PFSK-1 (cell line): ENCODE measurements at regions not wholly inside any gene's neighbourhood (a gene's known extent, or its start where the extent isn't known, plus 50 kb on each side); places are given as distances from the start of the nearest gene placed in this dataset.

Experiments used
- FOXP2 ChIP-seq: optimal IDR thresholded peaks from 2 replicates; pipeline ENCODE3; 2011; ENCODE audit warnings: borderline replicate concordance, control low read depth, inconsistent platforms; ENCODE audit not compliant: insufficient read depth; ENCODE audit errors: extremely low read length, extremely low read depth
- POLR2AphosphoS5 ChIP-seq: IDR thresholded peaks from 2 replicates; pipeline ENCODE4 v1.6.1; 2012; ENCODE audit warnings: low read depth, mild to moderate bottlenecking, control low read depth, low read length, moderate library complexity
- SIN3A ChIP-seq: IDR thresholded peaks from 2 replicates; pipeline ENCODE4 v1.6.1; 2012; ENCODE audit warnings: mild to moderate bottlenecking, low read length, moderate library complexity, borderline replicate concordance; ENCODE audit not compliant: insufficient read depth
- TAF1 ChIP-seq: IDR thresholded peaks from 2 replicates; pipeline ENCODE4 v1.6.1; 2012; ENCODE audit warnings: low read length, control low read depth, borderline replicate concordance; ENCODE audit not compliant: insufficient read depth
- TF ChIP-seq, protein P1 (sequence below), 2 experiments: IDR thresholded peaks; 2 replicates each; pipeline versions ENCODE4 v1.6.1 to v1.8.0; 2011 to 2012; ENCODE audit warnings: low read depth in 2 of 2, low read length in 2 of 2, control low read depth in 1 of 2, inconsistent platforms in 1 of 2, mild to moderate bottlenecking in 1 of 2, moderate library complexity in 1 of 2; ENCODE audit not compliant: insufficient read depth in 1 of 2

DNA sequence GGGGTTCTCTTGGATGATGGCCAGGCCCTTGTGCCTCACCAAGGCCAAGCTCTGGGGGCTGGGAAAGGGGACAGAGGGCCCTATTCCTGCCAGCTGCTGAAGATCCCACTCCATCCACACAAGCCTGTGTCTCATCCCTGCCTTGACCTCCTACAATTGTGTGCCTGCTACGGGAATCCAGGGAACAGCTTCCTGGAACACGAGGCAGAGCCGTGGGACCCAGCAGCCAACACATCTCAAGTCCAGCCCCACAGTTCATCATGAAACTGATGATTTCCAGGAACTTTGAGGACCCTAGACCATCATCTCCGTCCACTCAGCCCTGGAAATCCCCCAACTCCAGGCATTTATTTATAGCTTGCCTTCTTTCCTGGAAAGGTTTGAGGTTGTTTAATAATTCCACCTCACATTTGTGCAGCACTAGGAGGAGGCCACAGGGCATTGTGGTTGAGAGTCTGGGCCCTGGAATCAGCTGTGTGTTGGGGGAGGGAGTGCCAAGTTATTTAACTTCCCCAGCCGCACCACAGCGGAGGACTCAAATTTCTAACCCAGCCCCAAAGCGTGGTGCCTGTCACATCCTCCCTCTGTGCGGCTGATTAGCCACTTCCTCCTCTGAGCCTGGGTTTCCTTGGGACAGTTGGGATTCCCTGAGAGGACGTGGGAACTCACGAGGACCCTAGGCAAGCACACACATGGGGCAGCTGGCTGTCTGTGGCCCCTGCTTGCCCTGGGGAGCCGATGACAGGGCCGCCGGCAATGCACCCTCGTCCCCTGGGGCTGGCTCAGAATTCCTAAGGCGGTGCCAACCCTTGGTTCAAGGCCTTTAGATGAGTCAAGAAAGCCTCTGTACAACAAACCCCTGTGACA lies 58.2 kb upstream of the GGTA1 start:
- no peak for TF ChIP-seq FOXP2
- TF ChIP-seq POLR2AphosphoS5: no peak
- TF ChIP-seq TAF1: no peak
- TF ChIP-seq, protein P1, sequence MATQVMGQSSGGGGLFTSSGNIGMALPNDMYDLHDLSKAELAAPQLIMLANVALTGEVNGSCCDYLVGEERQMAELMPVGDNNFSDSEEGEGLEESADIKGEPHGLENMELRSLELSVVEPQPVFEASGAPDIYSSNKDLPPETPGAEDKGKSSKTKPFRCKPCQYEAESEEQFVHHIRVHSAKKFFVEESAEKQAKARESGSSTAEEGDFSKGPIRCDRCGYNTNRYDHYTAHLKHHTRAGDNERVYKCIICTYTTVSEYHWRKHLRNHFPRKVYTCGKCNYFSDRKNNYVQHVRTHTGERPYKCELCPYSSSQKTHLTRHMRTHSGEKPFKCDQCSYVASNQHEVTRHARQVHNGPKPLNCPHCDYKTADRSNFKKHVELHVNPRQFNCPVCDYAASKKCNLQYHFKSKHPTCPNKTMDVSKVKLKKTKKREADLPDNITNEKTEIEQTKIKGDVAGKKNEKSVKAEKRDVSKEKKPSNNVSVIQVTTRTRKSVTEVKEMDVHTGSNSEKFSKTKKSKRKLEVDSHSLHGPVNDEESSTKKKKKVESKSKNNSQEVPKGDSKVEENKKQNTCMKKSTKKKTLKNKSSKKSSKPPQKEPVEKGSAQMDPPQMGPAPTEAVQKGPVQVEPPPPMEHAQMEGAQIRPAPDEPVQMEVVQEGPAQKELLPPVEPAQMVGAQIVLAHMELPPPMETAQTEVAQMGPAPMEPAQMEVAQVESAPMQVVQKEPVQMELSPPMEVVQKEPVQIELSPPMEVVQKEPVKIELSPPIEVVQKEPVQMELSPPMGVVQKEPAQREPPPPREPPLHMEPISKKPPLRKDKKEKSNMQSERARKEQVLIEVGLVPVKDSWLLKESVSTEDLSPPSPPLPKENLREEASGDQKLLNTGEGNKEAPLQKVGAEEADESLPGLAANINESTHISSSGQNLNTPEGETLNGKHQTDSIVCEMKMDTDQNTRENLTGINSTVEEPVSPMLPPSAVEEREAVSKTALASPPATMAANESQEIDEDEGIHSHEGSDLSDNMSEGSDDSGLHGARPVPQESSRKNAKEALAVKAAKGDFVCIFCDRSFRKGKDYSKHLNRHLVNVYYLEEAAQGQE (IDR thresholded peaks at IDR 0.05; ENCODE audit: insufficient read depth in 1 of 2, low read depth in 2 of 2, low read length in 2 of 2): no peak
- no peak for TF ChIP-seq SIN3A

DNA sequence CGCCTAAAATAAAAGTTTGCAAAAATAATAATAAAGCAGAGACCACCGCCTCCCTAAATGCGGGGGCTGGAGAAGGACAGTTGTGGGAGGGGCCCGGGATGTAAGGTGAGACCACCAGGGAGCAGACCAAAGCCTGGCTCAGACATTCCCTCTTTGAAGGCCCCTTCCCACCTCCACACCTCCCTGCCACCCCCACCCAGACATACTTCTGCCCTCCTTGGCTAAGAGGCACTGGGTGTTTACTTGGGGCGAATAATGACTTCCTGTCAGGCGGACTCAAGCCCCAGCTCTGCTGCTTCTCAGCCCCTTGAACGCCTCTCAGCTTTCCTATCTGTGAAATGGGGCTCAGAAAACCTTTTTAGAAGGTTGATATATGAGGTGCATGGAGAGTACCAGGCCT lies 58.8 kb upstream of the GGTA1 start:
- TF ChIP-seq, protein P1 (IDR thresholded peaks at IDR 0.05; ENCODE audit: insufficient read depth in 1 of 2, low read depth in 2 of 2, low read length in 2 of 2): no peak
- no peak for TF ChIP-seq SIN3A
- TF ChIP-seq TAF1: no peak
- no peak for TF ChIP-seq FOXP2
- no peak for TF ChIP-seq POLR2AphosphoS5

DNA sequence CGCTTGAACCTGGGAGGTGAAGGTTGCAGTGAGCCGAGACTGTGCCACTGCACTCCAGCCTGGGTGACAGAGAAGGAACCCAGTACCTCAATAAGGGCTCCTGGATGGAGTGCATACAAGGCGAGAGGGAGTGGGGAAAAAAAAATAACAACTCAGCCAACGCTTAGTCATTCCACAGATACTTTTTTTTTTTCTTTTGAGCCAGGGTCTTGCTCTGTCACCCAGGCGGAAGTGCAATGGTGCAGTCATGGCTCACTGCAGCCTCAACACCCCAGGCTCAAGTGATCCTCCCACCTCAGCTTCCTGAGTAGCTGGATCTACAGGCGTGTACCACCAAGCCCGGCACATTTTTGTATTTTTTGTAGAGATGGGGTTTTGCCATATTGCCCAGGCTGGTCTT lies 59.5 kb upstream of the GGTA1 start:
- TF ChIP-seq, protein P1 (IDR thresholded peaks at IDR 0.05; ENCODE audit: insufficient read depth in 1 of 2, low read depth in 2 of 2, low read length in 2 of 2): no peak
- TF ChIP-seq FOXP2 (no peak), POLR2AphosphoS5 (no peak), TAF1 (no peak), SIN3A (no peak)

DNA sequence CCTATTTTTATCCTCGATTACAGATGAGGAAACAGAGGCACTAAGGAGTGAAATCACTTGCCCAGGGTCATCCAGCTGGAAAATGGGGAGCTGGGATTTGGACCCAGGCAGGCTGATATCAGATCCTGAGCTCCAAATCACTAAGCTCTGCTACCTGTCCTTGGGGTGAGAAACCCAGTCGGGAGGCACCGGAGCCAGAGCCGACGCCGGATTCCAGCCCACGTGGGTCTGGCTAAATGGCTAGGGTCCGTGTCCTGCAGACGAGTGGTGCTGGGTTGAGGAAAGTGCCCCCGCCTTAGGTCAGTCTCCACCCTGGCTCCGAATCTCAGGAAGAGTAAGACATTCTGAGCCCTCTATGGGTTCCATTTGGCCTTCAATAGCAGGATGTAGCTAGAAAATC lies 61.3 kb upstream of the GGTA1 start:
- TF ChIP-seq, protein P1 (IDR thresholded peaks at IDR 0.05; ENCODE audit: insufficient read depth in 1 of 2, low read depth in 2 of 2, low read length in 2 of 2): no peak
- no peak for TF ChIP-seq TAF1
- no peak for TF ChIP-seq FOXP2
- TF ChIP-seq POLR2AphosphoS5: no peak
- no peak for TF ChIP-seq SIN3A
